LHCN-M2 (cell line): ENCODE measurements at regions not wholly inside any gene's neighbourhood (a gene's known extent, or its start where the extent isn't known, plus 50 kb on each side); places are given as distances from the start of the nearest gene placed in this dataset.
A peak's percentile ranks its signal among the peaks of the same experiment; 100 is the strongest.

ENCODE experiments used
- DNase-seq: peaks from one replicate; pipeline ENCODE4 v3.0.0-alpha.2; 2012; ENCODE audit warnings: low read depth

DNA sequence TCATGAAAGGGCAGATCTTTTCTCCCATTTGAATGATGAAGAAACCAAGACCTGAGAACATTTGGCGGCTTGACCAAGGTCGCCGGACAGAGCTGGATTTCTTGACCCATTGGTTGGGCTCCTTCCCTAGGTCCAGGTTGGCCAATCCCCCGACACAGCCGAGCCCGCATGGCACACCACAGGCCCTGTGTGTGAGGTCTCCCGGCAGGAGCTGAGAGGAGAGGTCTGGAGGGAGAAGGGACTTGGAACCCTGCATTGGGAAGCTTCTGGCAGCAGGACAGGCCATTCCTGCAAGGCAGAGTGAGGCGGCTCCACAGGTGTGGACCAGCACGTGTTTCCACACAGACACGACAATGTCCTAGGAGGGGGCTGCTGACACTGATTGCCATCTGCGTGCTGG lies 98.6 kb upstream of the THY1 start:
- DNase-seq: no peak

DNA sequence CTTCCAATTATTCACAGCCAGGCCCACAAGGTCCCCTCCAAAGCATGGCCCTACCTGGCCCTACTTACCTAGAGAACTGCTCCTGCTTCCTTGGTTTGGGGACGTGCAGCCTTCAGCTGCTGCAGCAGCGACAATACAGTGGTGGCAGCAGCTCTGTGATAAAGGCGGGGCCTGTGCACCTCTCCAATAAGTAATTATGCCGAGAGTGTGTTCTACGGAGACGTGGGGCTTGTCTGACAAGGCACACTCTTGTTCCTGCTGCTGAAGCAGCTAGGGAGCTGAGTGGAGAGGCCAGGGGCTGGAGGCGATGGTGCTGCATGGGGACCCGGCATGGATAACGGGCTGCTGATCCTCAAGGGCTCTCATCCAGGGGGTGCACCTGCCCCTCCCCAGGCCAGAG lies 98.0 kb upstream of the THY1 start:
- DNase-seq: no peak

DNA sequence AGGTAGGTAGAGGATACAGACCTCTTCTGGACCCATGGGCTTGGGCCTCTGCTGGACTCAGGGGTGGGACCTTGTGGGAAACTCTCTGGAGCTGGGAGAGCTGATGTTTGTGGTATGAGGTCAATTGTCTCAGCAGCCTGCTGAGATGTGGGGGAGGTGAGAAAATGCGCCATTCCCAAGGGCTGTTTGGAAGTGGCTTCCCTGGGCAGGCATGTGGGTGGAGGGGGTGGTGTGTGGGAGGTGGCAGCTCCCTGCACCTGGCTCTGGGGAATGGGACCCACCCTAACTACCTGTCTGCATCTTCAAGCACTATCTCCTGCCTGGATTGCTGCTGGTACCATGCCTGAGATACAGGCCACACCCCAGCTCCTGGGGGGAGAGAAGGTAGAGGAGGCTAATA lies 97.4 kb upstream of the THY1 start:
- no peak for DNase-seq

DNA sequence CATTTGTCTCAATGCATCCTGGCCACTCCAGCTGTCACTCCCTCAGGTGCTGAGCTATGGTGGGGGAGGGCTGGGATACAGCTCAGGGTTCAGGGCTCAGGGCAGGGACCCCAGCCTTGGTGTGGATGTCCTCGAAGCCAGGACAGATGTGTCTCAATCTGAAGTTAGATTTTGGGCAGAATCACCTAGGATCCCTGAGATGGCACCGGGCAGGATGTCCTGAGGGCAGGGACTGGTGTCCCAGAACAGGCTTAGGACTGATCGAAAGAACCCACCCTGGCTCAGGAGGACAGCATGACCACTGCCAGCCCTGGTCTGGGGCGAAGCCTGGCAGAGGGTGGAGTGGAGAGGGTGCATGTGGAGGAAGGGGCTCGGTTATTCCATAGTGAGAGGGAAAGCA lies 96.8 kb upstream of the THY1 start:
- no peak for DNase-seq

- peak; percentile 53 for DNase-seq
Measured at GRCh38 chr11:119518746-119519730, 96.1 kb upstream of the THY1 start.

- no peak for DNase-seq
Measured at GRCh38 chr11:119515771-119516400, 92.9 kb upstream of the THY1 start.

GRCh38 chr11:119513806-119514170 lies 90.8 kb upstream of the THY1 start:
- no peak for DNase-seq

DNA sequence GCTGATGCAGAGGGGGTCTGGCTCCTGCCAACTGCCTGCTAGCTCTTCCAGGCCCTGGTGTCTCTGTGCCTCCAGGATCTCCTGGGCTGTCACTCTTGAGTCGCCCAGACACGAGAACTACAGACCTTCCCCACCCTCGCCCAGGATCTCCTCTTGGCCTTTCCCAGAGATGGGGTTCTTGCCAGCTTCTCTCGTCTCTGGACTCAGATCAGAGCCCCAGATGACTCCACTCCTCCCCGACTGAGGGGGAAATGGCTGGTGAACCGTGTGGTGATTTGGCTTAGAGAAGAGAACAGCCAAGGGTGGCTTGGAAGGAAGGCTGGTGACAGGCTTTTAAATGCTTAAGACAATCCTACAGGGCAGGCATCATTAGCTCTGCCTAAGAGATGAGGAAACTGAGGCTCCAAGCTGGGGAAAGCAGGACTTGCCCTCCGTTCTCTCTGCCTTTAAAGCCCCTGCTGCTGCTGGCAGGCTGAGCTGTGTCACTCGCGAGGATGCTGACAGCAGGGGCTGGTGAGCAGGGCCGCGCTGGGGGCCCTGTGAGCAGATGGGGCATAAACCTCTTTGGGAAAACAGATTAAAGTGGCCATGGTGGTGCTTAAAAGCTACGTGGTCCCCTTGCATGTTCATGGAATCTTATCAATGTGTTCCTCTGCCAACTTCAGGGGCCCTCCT lies 90.3 kb upstream of the THY1 start:
- DNase-seq: no peak

DNA sequence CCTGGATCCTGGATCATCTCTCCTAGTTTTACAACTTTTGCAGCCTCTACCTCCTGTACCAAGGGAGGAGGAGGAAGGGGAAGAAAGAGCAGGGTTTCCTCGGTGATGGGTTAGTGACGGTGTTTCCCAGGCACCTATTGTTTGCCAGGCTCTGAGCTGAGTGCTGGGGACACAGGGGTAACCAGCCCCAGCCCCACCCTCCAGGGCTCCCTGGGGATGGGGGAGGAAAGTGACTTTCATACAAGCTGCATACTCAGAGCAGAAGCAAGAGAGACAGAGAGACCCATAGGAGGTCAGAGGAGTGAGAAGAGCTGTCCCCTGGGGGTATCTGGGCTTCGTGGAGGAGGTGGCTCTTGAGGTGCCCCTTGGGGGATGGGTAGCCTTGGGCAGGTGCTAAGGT lies 89.4 kb upstream of the THY1 start:
- DNase-seq: no peak

DNA sequence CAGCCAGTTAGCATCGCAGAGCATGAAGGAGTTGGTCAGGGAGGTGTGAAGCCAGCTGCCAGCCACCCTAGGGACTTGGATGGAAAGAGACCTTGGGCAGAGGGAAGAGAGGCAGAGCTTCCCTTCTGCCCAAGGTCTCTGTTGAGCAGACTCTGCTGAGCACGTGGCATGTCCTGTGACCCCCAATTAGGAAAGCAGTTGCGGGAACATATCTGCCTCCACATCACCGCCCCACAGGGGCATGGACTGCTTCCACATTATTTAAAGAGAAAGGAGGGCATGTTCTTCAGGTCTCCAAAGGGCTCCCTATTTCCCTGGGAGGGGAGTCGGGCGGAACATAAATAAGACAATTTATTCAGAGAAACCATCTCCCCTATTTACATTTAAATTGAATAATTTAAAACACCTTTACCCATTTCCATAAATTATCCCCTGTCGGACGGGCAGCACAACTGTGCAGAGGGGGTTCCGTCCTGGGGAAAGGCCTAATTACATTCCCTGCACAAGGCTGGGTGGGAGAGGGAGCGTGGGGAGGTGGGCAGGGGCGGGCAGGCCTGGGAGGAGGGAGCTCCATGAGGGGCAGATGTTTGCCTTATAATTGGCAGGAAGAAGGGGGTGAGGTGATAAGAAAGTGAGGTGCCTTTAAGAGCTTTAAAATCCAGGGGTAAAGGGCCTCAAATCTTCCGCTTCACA lies 88.8 kb upstream of the THY1 start:
- DNase-seq: no peak

GRCh38 chr11:119509969-119510401 lies 87.0 kb upstream of the THY1 start:
- peak; percentile 100 for DNase-seq

GRCh38 chr11:119509282-119509841 lies 86.4 kb upstream of the THY1 start:
- peak; percentile 72 for DNase-seq

- peak; percentile 35 for DNase-seq
Measured at GRCh38 chr11:119506436-119506835, 83.5 kb upstream of the THY1 start.

- peak; percentile 94 for DNase-seq
Measured at GRCh38 chr11:119505861-119506260, 82.9 kb upstream of the THY1 start.

DNA sequence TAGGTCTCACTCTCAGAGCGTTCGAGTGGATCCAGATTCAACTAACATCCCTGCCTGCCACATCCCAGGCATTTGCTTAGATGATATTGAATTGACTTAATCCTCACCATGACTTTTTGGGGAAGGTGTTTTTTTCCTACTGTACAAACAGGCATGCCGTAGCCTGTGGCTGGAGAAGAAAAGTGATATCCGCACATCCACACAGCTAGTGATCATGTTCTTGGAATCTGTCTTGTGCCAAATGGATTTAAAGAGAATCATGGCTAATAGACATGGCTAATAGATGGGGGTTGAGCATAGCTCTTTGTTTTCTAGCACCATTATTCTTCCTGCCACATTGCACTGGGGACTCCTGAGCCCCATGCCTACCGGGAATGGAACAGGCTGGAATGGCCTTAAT lies 82.1 kb upstream of the THY1 start:
- DNase-seq: no peak

GRCh38 chr11:119504371-119504770 lies 81.4 kb upstream of the THY1 start:
- no peak for DNase-seq

DNA sequence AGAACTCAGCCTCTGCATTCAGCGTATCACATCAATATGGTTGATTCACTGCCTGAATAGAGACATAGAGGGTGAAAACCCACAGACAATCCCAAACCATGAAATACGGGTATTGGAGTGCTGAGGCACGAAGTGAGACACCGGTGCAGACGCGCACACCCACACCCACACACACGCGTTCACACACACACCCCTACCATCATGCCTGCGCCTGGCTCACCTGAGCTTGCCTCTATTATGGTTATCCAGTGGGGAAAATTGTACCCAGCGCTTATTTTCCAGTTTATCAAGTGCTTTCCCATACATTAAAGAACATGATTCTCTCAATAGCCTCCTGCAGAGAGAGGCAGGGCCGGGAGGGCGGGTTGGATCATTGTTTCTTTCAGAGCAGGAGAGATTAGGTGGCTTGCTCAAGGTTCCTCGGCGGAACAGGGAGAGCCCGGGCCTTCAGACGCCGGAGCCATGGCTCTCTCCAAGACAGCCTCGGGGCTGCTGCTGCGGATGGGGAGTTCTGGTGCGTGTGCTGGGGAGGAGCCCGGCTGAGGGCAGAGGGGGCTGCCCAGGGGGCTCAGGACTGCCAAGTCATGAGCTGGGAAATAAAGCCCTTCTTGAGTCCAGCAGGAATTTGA lies 78.9 kb upstream of the THY1 start:
- no peak for DNase-seq

DNA sequence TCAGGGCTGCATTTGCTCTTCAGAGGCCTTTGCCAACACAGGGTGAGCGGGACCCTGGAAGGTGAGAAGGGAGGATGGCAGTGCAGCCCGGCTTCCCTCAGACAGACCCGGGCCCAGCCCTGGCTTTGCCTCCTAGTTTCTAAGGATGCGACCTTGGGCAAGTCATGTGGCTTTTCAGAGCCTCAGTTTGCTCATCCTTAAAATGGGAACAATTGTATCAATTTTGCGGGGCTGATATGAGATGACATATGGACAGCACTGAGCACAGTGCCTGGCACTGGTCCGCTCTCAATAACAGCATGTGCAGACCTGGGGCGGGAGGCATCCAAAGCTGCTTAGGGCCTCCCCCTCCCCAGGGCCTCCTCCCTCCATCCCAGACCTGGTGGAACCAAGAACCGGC lies 74.7 kb upstream of the THY1 start:
- no peak for DNase-seq

- DNase-seq: no peak
Measured at GRCh38 chr11:119496997-119497396, 74.0 kb upstream of the THY1 start.

DNA sequence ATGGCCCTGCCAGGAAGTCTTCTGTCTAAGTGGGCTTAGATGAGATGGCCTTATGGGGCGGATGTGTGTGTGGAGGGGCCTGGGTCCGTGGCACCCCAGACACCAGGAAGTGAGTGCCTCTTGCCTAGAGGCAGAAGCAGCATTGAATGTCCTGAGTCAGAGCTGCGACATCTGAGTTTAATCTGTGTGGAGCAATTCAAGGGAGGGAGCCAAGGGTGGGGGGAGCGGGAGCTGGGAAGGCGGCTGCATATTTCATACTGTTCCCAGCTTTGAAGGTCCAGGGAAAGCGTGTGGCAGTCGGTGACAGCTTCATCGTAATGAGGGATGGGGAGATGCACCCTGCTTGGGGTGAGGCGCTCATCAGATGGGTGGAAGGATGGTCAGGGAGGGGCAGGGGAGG lies 73.5 kb upstream of the THY1 start:
- no peak for DNase-seq

GRCh38 chr11:119493712-119494111 lies 70.7 kb upstream of the THY1 start:
- DNase-seq: no peak
